HL-60 (cell line): ENCODE measurements at regions not wholly inside any gene's neighbourhood (a gene's known extent, or its start where the extent isn't known, plus 50 kb on each side); places are given as distances from the start of the nearest gene placed in this dataset.

Source experiments
- DNase-seq, 2 experiments: peaks; one replicate each; pipeline ENCODE4 v3.0.0-alpha.2; 2010 to 2020; ENCODE audit warnings: low read depth in 1 of 2, low spot score in 1 of 2
- H3K27ac ChIP-seq: fragments of 250-450 bp; sonication (Bioruptor Pico); replicated peaks from 2 replicates; pipeline ENCODE4 v1.5.1; 2020; ENCODE audit warnings: mild to moderate bottlenecking, moderate library complexity
- H3K27me3 ChIP-seq: fragments of 250-450 bp; sonication (Bioruptor Pico); 2 replicates; pipeline ENCODE4 v1.5.1; 2021; ENCODE audit warnings: mild to moderate bottlenecking, moderate library complexity; ENCODE audit not compliant: insufficient read depth, poor library complexity, severe bottlenecking
- H3K4me3 ChIP-seq: replicated peaks from 2 replicates; pipeline ENCODE4 v1.5.1; 2011; ENCODE audit warnings: mild to moderate bottlenecking, control low read depth, low read length; ENCODE audit not compliant: insufficient read depth
- GABPA ChIP-seq: IDR thresholded peaks from 2 replicates; pipeline ENCODE4 v1.6.1; 2012; ENCODE audit warnings: low read depth
- POLR2AphosphoS5 ChIP-seq: IDR thresholded peaks from 2 replicates; pipeline ENCODE4 v1.6.1; 2012; ENCODE audit warnings: low read depth
- SPI1 ChIP-seq: IDR thresholded peaks from 2 replicates; pipeline ENCODE4 v1.6.1; 2012; ENCODE audit warnings: low read depth, mild to moderate bottlenecking, borderline replicate concordance
- TF ChIP-seq, protein P1 (sequence below): IDR thresholded peaks from 2 replicates; pipeline ENCODE4 v1.6.1; 2012; ENCODE audit warnings: low read depth; ENCODE audit not compliant: insufficient replicate concordance
- TF ChIP-seq, protein P2 (sequence below): IDR thresholded peaks from one replicate; pipeline ENCODE4 v1.5.1; 2011; ENCODE audit warnings: low read length, control low read depth, inconsistent platforms; ENCODE audit not compliant: insufficient read depth

DNA sequence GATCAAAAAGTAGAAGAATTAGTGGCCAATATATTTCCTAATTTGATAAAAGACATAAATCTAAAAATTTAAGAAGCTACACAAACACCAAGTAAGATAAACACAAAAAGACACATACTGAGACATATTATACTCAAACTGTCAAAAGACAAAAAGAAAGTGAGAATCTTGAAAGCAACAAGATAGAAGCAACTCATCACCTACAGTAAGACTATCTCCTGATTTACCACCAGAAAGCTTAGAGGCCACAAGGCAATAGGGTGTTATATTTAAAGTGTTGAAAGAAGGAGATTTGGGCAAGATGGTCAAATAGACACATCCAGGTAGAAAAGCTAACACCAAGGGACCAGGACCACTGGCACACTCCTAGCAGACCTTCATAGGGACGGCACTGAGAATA lies 79.4 kb downstream of the ITM2A start:
- H3K27me3 ChIP-seq = no peaks in the 10 kb centered on the region
- DNase-seq = no peak
- H3K4me3 ChIP-seq = no peak overlapping the region
- no peak overlapping the region for H3K27ac ChIP-seq
- TF ChIP-seq GABPA (no peak), SPI1 (no peak), POLR2AphosphoS5 (no peak)
- TF ChIP-seq, protein P1, sequence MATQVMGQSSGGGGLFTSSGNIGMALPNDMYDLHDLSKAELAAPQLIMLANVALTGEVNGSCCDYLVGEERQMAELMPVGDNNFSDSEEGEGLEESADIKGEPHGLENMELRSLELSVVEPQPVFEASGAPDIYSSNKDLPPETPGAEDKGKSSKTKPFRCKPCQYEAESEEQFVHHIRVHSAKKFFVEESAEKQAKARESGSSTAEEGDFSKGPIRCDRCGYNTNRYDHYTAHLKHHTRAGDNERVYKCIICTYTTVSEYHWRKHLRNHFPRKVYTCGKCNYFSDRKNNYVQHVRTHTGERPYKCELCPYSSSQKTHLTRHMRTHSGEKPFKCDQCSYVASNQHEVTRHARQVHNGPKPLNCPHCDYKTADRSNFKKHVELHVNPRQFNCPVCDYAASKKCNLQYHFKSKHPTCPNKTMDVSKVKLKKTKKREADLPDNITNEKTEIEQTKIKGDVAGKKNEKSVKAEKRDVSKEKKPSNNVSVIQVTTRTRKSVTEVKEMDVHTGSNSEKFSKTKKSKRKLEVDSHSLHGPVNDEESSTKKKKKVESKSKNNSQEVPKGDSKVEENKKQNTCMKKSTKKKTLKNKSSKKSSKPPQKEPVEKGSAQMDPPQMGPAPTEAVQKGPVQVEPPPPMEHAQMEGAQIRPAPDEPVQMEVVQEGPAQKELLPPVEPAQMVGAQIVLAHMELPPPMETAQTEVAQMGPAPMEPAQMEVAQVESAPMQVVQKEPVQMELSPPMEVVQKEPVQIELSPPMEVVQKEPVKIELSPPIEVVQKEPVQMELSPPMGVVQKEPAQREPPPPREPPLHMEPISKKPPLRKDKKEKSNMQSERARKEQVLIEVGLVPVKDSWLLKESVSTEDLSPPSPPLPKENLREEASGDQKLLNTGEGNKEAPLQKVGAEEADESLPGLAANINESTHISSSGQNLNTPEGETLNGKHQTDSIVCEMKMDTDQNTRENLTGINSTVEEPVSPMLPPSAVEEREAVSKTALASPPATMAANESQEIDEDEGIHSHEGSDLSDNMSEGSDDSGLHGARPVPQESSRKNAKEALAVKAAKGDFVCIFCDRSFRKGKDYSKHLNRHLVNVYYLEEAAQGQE = no peak
- TF ChIP-seq, protein P2, sequence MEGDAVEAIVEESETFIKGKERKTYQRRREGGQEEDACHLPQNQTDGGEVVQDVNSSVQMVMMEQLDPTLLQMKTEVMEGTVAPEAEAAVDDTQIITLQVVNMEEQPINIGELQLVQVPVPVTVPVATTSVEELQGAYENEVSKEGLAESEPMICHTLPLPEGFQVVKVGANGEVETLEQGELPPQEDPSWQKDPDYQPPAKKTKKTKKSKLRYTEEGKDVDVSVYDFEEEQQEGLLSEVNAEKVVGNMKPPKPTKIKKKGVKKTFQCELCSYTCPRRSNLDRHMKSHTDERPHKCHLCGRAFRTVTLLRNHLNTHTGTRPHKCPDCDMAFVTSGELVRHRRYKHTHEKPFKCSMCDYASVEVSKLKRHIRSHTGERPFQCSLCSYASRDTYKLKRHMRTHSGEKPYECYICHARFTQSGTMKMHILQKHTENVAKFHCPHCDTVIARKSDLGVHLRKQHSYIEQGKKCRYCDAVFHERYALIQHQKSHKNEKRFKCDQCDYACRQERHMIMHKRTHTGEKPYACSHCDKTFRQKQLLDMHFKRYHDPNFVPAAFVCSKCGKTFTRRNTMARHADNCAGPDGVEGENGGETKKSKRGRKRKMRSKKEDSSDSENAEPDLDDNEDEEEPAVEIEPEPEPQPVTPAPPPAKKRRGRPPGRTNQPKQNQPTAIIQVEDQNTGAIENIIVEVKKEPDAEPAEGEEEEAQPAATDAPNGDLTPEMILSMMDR = no peak

DNA sequence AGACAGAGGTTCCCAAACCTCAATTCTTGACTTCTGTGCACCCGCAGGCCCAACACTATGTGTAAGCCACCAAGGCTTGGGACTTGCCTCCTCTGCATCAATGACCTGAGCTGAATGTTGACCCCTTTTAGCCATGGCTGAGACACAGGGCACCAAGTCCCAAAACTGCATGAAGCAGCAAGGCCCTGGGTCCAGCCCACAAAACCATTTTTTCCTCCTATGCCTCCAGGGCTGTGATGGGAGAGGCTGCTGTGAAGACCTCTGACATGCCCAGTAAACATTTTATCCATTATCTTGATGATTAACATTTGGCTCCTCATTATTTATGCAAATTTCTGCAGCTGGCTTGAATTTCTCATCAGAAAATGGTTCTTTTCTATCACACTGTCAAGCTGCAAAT lies 85.4 kb downstream of the ITM2A start:
- Histone ChIP-seq H3K4me3 (no peak overlapping the region), H3K27me3 (no peaks in the 10 kb centered on the region), H3K27ac (no peak overlapping the region)
- TF ChIP-seq, protein P1 = no peak
- TF ChIP-seq, protein P2 = no peak
- TF ChIP-seq GABPA = no peak
- TF ChIP-seq POLR2AphosphoS5 = no peak
- no peak for TF ChIP-seq SPI1
- no peak for DNase-seq

DNA sequence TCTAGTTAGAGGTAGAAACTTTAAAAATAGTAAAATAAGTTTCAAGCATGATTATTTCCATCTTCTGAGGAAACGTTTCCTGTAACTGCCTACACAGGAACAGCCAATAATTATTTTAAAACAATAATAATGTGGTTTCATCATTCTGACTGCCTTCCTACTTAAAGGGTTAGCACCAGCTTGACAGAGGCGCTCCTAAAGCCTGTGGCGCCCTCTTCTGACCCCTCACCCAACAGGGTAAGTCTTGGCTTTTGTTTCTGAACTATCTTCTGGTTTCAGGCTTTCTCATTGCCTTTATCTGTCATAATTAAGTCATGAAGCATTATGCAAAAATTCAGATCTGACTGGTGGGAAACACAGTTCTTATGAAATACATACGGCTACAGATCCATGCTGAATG lies 96.7 kb downstream of the ITM2A start:
- Histone ChIP-seq H3K27me3 (no peaks in the 10 kb centered on the region), H3K4me3 (no peak overlapping the region), H3K27ac (no peak overlapping the region)
- DNase-seq = peak; percentile 2 to 65
- TF ChIP-seq, protein P1 = no peak
- TF ChIP-seq POLR2AphosphoS5 = no peak
- TF ChIP-seq, protein P2 = peak; percentile 20
- no peak for TF ChIP-seq SPI1
- TF ChIP-seq GABPA = no peak
